SJSA1 (cell line): ENCODE measurements at regions not wholly inside any gene's neighbourhood (a gene's known extent, or its start where the extent isn't known, plus 50 kb on each side); places are given as distances from the start of the nearest gene placed in this dataset.
"Not testable (repeated sequence)": the region's sequence is repeated elsewhere in the genome, so short reads cannot be mapped to it uniquely, and the experiment has no call there.

Experiments used
- DNase-seq, 2 experiments: peaks; one replicate each; pipeline ENCODE4 v3.0.0-alpha.2; 2015 to 2020; ENCODE audit warnings: low spot score in 2 of 2, low read depth in 1 of 2
- H3K27ac ChIP-seq: fragments of 250-450 bp; sonication (Bioruptor Pico); 2 replicates; pipeline ENCODE4 v1.5.1; 2020; ENCODE audit warnings: mild to moderate bottlenecking, moderate library complexity
- H3K27me3 ChIP-seq: fragments of 250-450 bp; sonication (Bioruptor Pico); replicated peaks from 2 replicates; pipeline ENCODE4 v1.5.1; 2020; ENCODE audit warnings: mild to moderate bottlenecking, moderate library complexity
- H3K36me3 ChIP-seq: fragments of 250-450 bp; sonication (Bioruptor Pico); 2 replicates; pipeline ENCODE4 v1.5.1; 2020; ENCODE audit warnings: mild to moderate bottlenecking
- H3K4me1 ChIP-seq: fragments of 250-450 bp; sonication (Bioruptor Pico); replicated peaks from 2 replicates; pipeline ENCODE4 v1.6.1; 2021; ENCODE audit warnings: mild to moderate bottlenecking
- H3K4me3 ChIP-seq: fragments of 250-450 bp; sonication (Bioruptor Pico); 2 replicates; pipeline ENCODE4 v1.5.1; 2020; ENCODE audit warnings: mild to moderate bottlenecking
- H3K9me3 ChIP-seq: fragments of 250-450 bp; sonication (Bioruptor Pico); replicated peaks from 2 replicates; pipeline ENCODE4 v1.5.1; 2020; ENCODE audit warnings: mild to moderate bottlenecking

- not testable (repeated sequence) for H3K36me3 ChIP-seq, H3K4me3 ChIP-seq, H3K9me3 ChIP-seq, H3K27me3 ChIP-seq, H3K27ac ChIP-seq, DNase-seq, H3K4me1 ChIP-seq
These were observed 420.6 kb upstream of the KAZN start for GRCh38 chr1:14177866-14178265.

- no peak overlapping the region for H3K27ac ChIP-seq
- H3K36me3 ChIP-seq = no peaks in the 10 kb centered on the region
- H3K4me3 ChIP-seq = no peak overlapping the region
- no peaks in the 10 kb centered on the region; the same call in 1 of the 2 replicates for H3K9me3 ChIP-seq
- H3K27me3 ChIP-seq = no peaks in the 10 kb centered on the region
- H3K4me1 ChIP-seq = no peaks in the 10 kb centered on the region
- no peak for DNase-seq
These were observed 417.7 kb upstream of the KAZN start for GRCh38 chr1:14180738-14181137.

GRCh38 chr1:14181191-14181795, 417.2 kb upstream of the KAZN start:
- no peaks in the 10 kb centered on the region for H3K36me3 ChIP-seq
- no peak overlapping the region for H3K27ac ChIP-seq
- DNase-seq = no peak

GRCh38 chr1:14182856-14183255, 415.6 kb upstream of the KAZN start:
- Histone ChIP-seq H3K4me3 (no peak overlapping the region), H3K27ac (no peak overlapping the region), H3K36me3 (no peaks in the 10 kb centered on the region), H3K4me1 (no peaks in the 10 kb centered on the region), H3K9me3 (no peaks in the 10 kb centered on the region; the same call in 1 of the 2 replicates), H3K27me3 (no peaks in the 10 kb centered on the region)
- DNase-seq = no peak

More at GRCh38 chr1:14181191-14181795, 417.2 kb upstream of the KAZN start:
- Histone ChIP-seq H3K4me1 (no peaks in the 10 kb centered on the region), H3K9me3 (no peaks in the 10 kb centered on the region; the same call in 1 of the 2 replicates), H3K27me3 (no peaks in the 10 kb centered on the region), H3K4me3 (no peak overlapping the region)

- no peak for DNase-seq
- H3K9me3 ChIP-seq = no peaks in the 10 kb centered on the region; the same call in 1 of the 2 replicates
- H3K27ac ChIP-seq = no peak overlapping the region
- H3K4me3 ChIP-seq = no peak overlapping the region
- no peaks in the 10 kb centered on the region for H3K36me3 ChIP-seq
- no peaks in the 10 kb centered on the region for H3K4me1 ChIP-seq
- no peaks in the 10 kb centered on the region for H3K27me3 ChIP-seq
These were observed 415.2 kb upstream of the KAZN start for GRCh38 chr1:14183329-14183728.

GRCh38 chr1:14184454-14184853, 414.0 kb upstream of the KAZN start:
- H3K4me1 ChIP-seq = no peaks in the 10 kb centered on the region
- no peak overlapping the region for H3K4me3 ChIP-seq
- no peak for DNase-seq
- H3K36me3 ChIP-seq = no peaks in the 10 kb centered on the region
- H3K27ac ChIP-seq = no peak overlapping the region
- H3K9me3 ChIP-seq = no peaks in the 10 kb centered on the region; the same call in 1 of the 2 replicates
- no peaks in the 10 kb centered on the region for H3K27me3 ChIP-seq

- Histone ChIP-seq H3K36me3 (no peaks in the 10 kb centered on the region), H3K27me3 (no peaks in the 10 kb centered on the region), H3K9me3 (no peaks in the 10 kb centered on the region), H3K27ac (no peak overlapping the region), H3K4me3 (no peak overlapping the region), H3K4me1 (no peaks in the 10 kb centered on the region)
- DNase-seq = no peak
These were observed 409.1 kb upstream of the KAZN start for GRCh38 chr1:14189381-14189780.

- no peaks in the 10 kb centered on the region for H3K9me3 ChIP-seq
- no peak overlapping the region for H3K27ac ChIP-seq
- no peaks in the 10 kb centered on the region for H3K4me1 ChIP-seq
- H3K27me3 ChIP-seq = no peaks in the 10 kb centered on the region
- H3K4me3 ChIP-seq = no peak overlapping the region
- H3K36me3 ChIP-seq = no peaks in the 10 kb centered on the region
- DNase-seq = no peak
These were observed 408.0 kb upstream of the KAZN start for GRCh38 chr1:14190508-14190907.

GRCh38 chr1:14194511-14194910, 404.0 kb upstream of the KAZN start:
- no peaks in the 10 kb centered on the region for H3K4me1 ChIP-seq
- H3K4me3 ChIP-seq = no peak overlapping the region
- H3K27ac ChIP-seq = no peak overlapping the region
- no peaks in the 10 kb centered on the region for H3K9me3 ChIP-seq
- H3K27me3 ChIP-seq = no peaks in the 10 kb centered on the region
- H3K36me3 ChIP-seq = no peaks in the 10 kb centered on the region
- no peak for DNase-seq

- Histone ChIP-seq H3K27me3 (no peaks in the 10 kb centered on the region), H3K27ac (no peak overlapping the region), H3K9me3 (no peaks in the 10 kb centered on the region), H3K4me3 (no peak overlapping the region), H3K36me3 (no peaks in the 10 kb centered on the region), H3K4me1 (no peaks in the 10 kb centered on the region)
- no peak for DNase-seq
These were observed 393.4 kb upstream of the KAZN start for GRCh38 chr1:14205066-14205465.

- no peak overlapping the region for H3K4me3 ChIP-seq
- H3K9me3 ChIP-seq = no peaks in the 10 kb centered on the region; the same call in 1 of the 2 replicates
- no peaks in the 10 kb centered on the region for H3K27me3 ChIP-seq
- H3K36me3 ChIP-seq = no peaks in the 10 kb centered on the region
- H3K4me1 ChIP-seq = no peaks in the 10 kb centered on the region
- no peak for DNase-seq
- H3K27ac ChIP-seq = no peak overlapping the region
These were observed 383.3 kb upstream of the KAZN start for GRCh38 chr1:14215151-14215550.

- DNase-seq = no peak
- no peak overlapping the region for H3K4me3 ChIP-seq
- no peaks in the 10 kb centered on the region for H3K4me1 ChIP-seq
- H3K36me3 ChIP-seq = no peaks in the 10 kb centered on the region
- no peak overlapping the region for H3K27ac ChIP-seq
- no peaks in the 10 kb centered on the region; the same call in 1 of the 2 replicates for H3K9me3 ChIP-seq
- H3K27me3 ChIP-seq = no peaks in the 10 kb centered on the region
These were observed 381.1 kb upstream of the KAZN start for GRCh38 chr1:14217384-14217783.

- DNase-seq = no peak
- H3K27ac ChIP-seq = no peak overlapping the region
- no peaks in the 10 kb centered on the region; the same call in 1 of the 2 replicates for H3K9me3 ChIP-seq
- H3K36me3 ChIP-seq = no peaks in the 10 kb centered on the region
- no peaks in the 10 kb centered on the region for H3K4me1 ChIP-seq
- no peaks in the 10 kb centered on the region for H3K27me3 ChIP-seq
- no peak overlapping the region for H3K4me3 ChIP-seq
These were observed 378.2 kb upstream of the KAZN start for GRCh38 chr1:14220324-14220723.

GRCh38 chr1:14220811-14221210, 377.7 kb upstream of the KAZN start:
- Histone ChIP-seq H3K9me3 (no peaks in the 10 kb centered on the region; the same call in 1 of the 2 replicates), H3K4me1 (no peaks in the 10 kb centered on the region), H3K27me3 (no peaks in the 10 kb centered on the region), H3K27ac (no peak overlapping the region), H3K4me3 (no peak overlapping the region), H3K36me3 (no peaks in the 10 kb centered on the region)
- no peak for DNase-seq

GRCh38 chr1:14222086-14222485, 376.4 kb upstream of the KAZN start:
- Histone ChIP-seq H3K27me3 (no peaks in the 10 kb centered on the region), H3K4me3 (no peak overlapping the region), H3K9me3 (no peaks in the 10 kb centered on the region; the same call in 1 of the 2 replicates), H3K36me3 (no peaks in the 10 kb centered on the region), H3K4me1 (no peaks in the 10 kb centered on the region), H3K27ac (no peak overlapping the region)
- DNase-seq = no peak
